Stomach (tissue), 4 donors: ENCODE measurements at regions not wholly inside any gene's neighbourhood (a gene's known extent, or its start where the extent isn't known, plus 50 kb on each side); places are given as distances from the start of the nearest gene placed in this dataset.

ENCODE experiments used
- EP300 ChIP-seq: sonication (generic); formaldehyde crosslinking; IDR thresholded peaks from one replicate; pipeline ENCODE4 v1.6.1; 2017; ENCODE audit warnings: antibody characterized with exemption
- POLR2A ChIP-seq, 4 donors: fragments of 450-650 bp; IDR thresholded peaks; one replicate each; pipeline ENCODE4 v1.6.1; 2016; ENCODE audit warnings: antibody characterized with exemption in 4 of 4, control low read depth in 2 of 4, mild to moderate bottlenecking in 1 of 4, moderate library complexity in 1 of 4
- TF ChIP-seq, protein P1 (sequence below), 7 experiments: fragments of 450-650 bp in 4 of 7; fragments of 200-600 bp in 3 of 7; sonication (generic) in 3 of 7; IDR thresholded peaks; one replicate each; pipeline ENCODE4 v1.5.1; 2016 to 2019; ENCODE audit warnings: antibody characterized with exemption in 7 of 7, control low read depth in 2 of 7, mild to moderate bottlenecking in 1 of 7

- TF ChIP-seq EP300 (no peak), POLR2A (IDR thresholded peaks at IDR 0.05) (no peak)
- TF ChIP-seq, protein P1, sequence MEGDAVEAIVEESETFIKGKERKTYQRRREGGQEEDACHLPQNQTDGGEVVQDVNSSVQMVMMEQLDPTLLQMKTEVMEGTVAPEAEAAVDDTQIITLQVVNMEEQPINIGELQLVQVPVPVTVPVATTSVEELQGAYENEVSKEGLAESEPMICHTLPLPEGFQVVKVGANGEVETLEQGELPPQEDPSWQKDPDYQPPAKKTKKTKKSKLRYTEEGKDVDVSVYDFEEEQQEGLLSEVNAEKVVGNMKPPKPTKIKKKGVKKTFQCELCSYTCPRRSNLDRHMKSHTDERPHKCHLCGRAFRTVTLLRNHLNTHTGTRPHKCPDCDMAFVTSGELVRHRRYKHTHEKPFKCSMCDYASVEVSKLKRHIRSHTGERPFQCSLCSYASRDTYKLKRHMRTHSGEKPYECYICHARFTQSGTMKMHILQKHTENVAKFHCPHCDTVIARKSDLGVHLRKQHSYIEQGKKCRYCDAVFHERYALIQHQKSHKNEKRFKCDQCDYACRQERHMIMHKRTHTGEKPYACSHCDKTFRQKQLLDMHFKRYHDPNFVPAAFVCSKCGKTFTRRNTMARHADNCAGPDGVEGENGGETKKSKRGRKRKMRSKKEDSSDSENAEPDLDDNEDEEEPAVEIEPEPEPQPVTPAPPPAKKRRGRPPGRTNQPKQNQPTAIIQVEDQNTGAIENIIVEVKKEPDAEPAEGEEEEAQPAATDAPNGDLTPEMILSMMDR (IDR thresholded peaks at IDR 0.05), result no peak
Observed at GRCh38 chr22:42321908-42322561, 51.6 kb upstream of the TCF20 start.
